HepG2 (cell line): ENCODE measurements at regions not wholly inside any gene's neighbourhood (a gene's known extent, or its start where the extent isn't known, plus 50 kb on each side); places are given as distances from the start of the nearest gene placed in this dataset.

Experiments used
- ATF7 ChIP-seq, 2 experiments: fragments of 450-650 bp in 1 of 2; sonication (generic) in 1 of 2; formaldehyde crosslinking in 1 of 2; IDR thresholded peaks; 2 replicates each; pipeline versions ENCODE4 v1.4.0 to v1.6.1; 2016 to 2020; ENCODE audit warnings: antibody characterized with exemption in 1 of 2, mild to moderate bottlenecking in 1 of 2, missing genetic modification reagents in 1 of 2
- ATRX ChIP-seq: sonication (generic); formaldehyde crosslinking; IDR thresholded peaks from 2 replicates; pipeline ENCODE4 v1.4.0; 2020; ENCODE audit warnings: missing genetic modification reagents, borderline replicate concordance
- CCAR2 ChIP-seq: fragments of 200-400 bp; formaldehyde crosslinking; optimal IDR thresholded peaks from 2 replicates; pipeline ENCODE3; 2018; ENCODE audit warnings: low read depth, mild to moderate bottlenecking, low read length, moderate library complexity
- FOXO1 ChIP-seq: sonication (generic); formaldehyde crosslinking; IDR thresholded peaks from 2 replicates; pipeline ENCODE4 v1.4.0; 2020; ENCODE audit warnings: missing genetic modification reagents
- HNRNPL ChIP-seq: fragments of 200-400 bp; formaldehyde crosslinking; IDR thresholded peaks from 2 replicates; pipeline ENCODE4 v1.6.1; 2017; ENCODE audit warnings: mild to moderate bottlenecking, low read depth, low read length
- IRF2 ChIP-seq: IDR thresholded peaks from 2 replicates; pipeline ENCODE4 v1.6.1; 2018; ENCODE audit warnings: missing genetic modification reagents, missing compliant biosample characterization
- KLF13 ChIP-seq: sonication (generic); formaldehyde crosslinking; IDR thresholded peaks from 2 replicates; pipeline ENCODE4 v1.4.0; 2020; ENCODE audit warnings: mild to moderate bottlenecking, missing genetic modification reagents
- PAXIP1 ChIP-seq: sonication (generic); formaldehyde crosslinking; conservative IDR thresholded peaks from 2 replicates; pipeline ENCODE4 v1.4.0; 2020; ENCODE audit warnings: mild to moderate bottlenecking, missing genetic modification reagents, moderate library complexity
- POLR2AphosphoS5 ChIP-seq: IDR thresholded peaks from 2 replicates; pipeline ENCODE4 v1.6.1; 2012; ENCODE audit warnings: low read depth, low read length
- POLR2G ChIP-seq: fragments of 200-400 bp; formaldehyde crosslinking; IDR thresholded peaks from 2 replicates; pipeline ENCODE4 v1.6.1; 2018; ENCODE audit warnings: mild to moderate bottlenecking, low read depth, low read length, moderate library complexity
- RNF2 ChIP-seq: fragments of 450-650 bp; conservative IDR thresholded peaks from 2 replicates; pipeline ENCODE4 v1.6.1; 2016; ENCODE audit warnings: low read depth
- SNRNP70 ChIP-seq: fragments of 200-400 bp; formaldehyde crosslinking; IDR thresholded peaks from 2 replicates; pipeline ENCODE4 v1.6.1; 2017; ENCODE audit warnings: mild to moderate bottlenecking, low read depth, low read length, moderate library complexity
- TCF7L2 ChIP-seq: IDR thresholded peaks from 2 replicates; pipeline ENCODE4 v1.6.1; 2011; ENCODE audit warnings: mild to moderate bottlenecking, low read depth, low read length, moderate library complexity
- ZFP90 ChIP-seq: sonication (generic); formaldehyde crosslinking; IDR thresholded peaks from 2 replicates; pipeline ENCODE4 v1.8.0; 2022; ENCODE audit warnings: missing genetic modification reagents, mild to moderate bottlenecking, inconsistent platforms, borderline replicate concordance
- ZNF138 ChIP-seq: sonication (generic); formaldehyde crosslinking; IDR thresholded peaks from 2 replicates; pipeline ENCODE4 v1.5.0; 2020; ENCODE audit warnings: mild to moderate bottlenecking, low read depth, missing genetic modification reagents
- ZNF501 ChIP-seq: sonication (generic); formaldehyde crosslinking; IDR thresholded peaks from 2 replicates; pipeline ENCODE4 v1.5.1; 2020; ENCODE audit warnings: mild to moderate bottlenecking, moderate library complexity, missing genetic modification reagents
- ZNF543 ChIP-seq: sonication (generic); formaldehyde crosslinking; IDR thresholded peaks from 2 replicates; pipeline ENCODE4 v1.4.0; 2020; ENCODE audit warnings: mild to moderate bottlenecking, missing genetic modification reagents
- ZNF740 ChIP-seq: sonication (generic); formaldehyde crosslinking; IDR thresholded peaks from 2 replicates; pipeline ENCODE4 v1.4.0; 2020; ENCODE audit warnings: missing genetic modification reagents
- ZNF777 ChIP-seq: sonication (generic); formaldehyde crosslinking; IDR thresholded peaks from 2 replicates; pipeline ENCODE4 v1.4.0; 2020; ENCODE audit warnings: missing genetic modification reagents
- ZNF790 ChIP-seq: sonication (generic); formaldehyde crosslinking; IDR thresholded peaks from 2 replicates; pipeline ENCODE4 v1.8.0; 2022; ENCODE audit warnings: missing genetic modification reagents, mild to moderate bottlenecking, borderline replicate concordance
- ZSCAN30 ChIP-seq: sonication (generic); formaldehyde crosslinking; IDR thresholded peaks from 2 replicates; pipeline ENCODE4 v1.5.0; 2020; ENCODE audit warnings: mild to moderate bottlenecking, missing genetic modification reagents
- ZSCAN31 ChIP-seq: sonication (generic); formaldehyde crosslinking; IDR thresholded peaks from 2 replicates; pipeline ENCODE4 v1.5.0; 2020; ENCODE audit warnings: low read depth, mild to moderate bottlenecking, missing genetic modification reagents
- TF ChIP-seq, protein P1 (sequence below): sonication (generic); formaldehyde crosslinking; IDR thresholded peaks from 2 replicates; pipeline ENCODE4 v1.8.1; 2023; ENCODE audit warnings: mild to moderate bottlenecking, inconsistent platforms, moderate library complexity, missing genetic modification reagents, borderline replicate concordance
- TF ChIP-seq, protein P2 (sequence below): sonication (generic); formaldehyde crosslinking; IDR thresholded peaks from 2 replicates; pipeline ENCODE4 v1.4.0; 2020; ENCODE audit warnings: missing genetic modification reagents, low read depth, mild to moderate bottlenecking, borderline replicate concordance
- TF ChIP-seq, protein P3 (sequence below): sonication (generic); formaldehyde crosslinking; IDR thresholded peaks from 2 replicates; pipeline ENCODE4 v1.5.0; 2020; ENCODE audit warnings: missing genetic modification reagents, mild to moderate bottlenecking, borderline replicate concordance

GRCh38 chr3:34012102-34012461, 213.7 kb downstream of the PDCD6IP start (continued):
- peak; percentile 99 for TF ChIP-seq PAXIP1 (CRISPR knock-in tag)
- no peak for TF ChIP-seq ZNF790 (CRISPR knock-in tag)
- TF ChIP-seq ZNF777 (CRISPR knock-in tag) = no peak
- TF ChIP-seq CCAR2 = no peak
- TF ChIP-seq, protein P1, sequence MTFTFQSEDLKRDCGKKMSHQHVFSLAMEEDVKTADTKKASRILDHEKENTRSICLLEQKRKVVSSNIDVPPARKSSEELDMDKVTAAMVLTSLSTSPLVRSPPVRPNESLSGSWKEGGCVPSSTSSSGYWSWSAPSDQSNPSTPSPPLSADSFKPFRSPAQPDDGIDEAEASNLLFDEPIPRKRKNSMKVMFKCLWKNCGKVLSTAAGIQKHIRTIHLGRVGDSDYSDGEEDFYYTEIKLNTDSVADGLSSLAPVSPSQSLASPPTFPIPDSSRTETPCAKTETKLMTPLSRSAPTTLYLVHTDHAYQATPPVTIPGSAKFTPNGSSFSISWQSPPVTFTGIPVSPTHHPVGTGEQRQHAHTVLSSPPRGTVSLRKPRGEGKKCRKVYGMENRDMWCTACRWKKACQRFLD (CRISPR knock-in tag) = no peak
- TF ChIP-seq POLR2G = peak; percentile 60
- TF ChIP-seq ZFP90 (CRISPR knock-in tag) = no peak
- no peak for TF ChIP-seq RNF2
- TF ChIP-seq IRF2 (CRISPR knock-in tag) = peak; percentile 85; the same call in 1 of the 2 replicates
- TF ChIP-seq ZNF740 (CRISPR knock-in tag) = no peak
- TF ChIP-seq ATF7 (IDR thresholded peaks at IDR 0.05) = peak; percentile 50; the same call in 1 of the 2 replicates
- TF ChIP-seq ATF7 (CRISPR knock-in tag; IDR thresholded peaks at IDR 0.05) = peak; percentile 66; the same call in 1 of the 2 replicates
- TF ChIP-seq ZNF501 = no peak
- no peak for TF ChIP-seq ZNF543 (CRISPR knock-in tag)
- no peak for TF ChIP-seq ZNF138 (CRISPR knock-in tag)
- no peak for TF ChIP-seq ZSCAN30 (CRISPR knock-in tag)
- peak; percentile 40; the same call in 1 of the 2 replicates for TF ChIP-seq POLR2AphosphoS5
- TF ChIP-seq SNRNP70 = no peak
- TF ChIP-seq FOXO1 (CRISPR knock-in tag) = peak; percentile 78
- TF ChIP-seq, protein P2, sequence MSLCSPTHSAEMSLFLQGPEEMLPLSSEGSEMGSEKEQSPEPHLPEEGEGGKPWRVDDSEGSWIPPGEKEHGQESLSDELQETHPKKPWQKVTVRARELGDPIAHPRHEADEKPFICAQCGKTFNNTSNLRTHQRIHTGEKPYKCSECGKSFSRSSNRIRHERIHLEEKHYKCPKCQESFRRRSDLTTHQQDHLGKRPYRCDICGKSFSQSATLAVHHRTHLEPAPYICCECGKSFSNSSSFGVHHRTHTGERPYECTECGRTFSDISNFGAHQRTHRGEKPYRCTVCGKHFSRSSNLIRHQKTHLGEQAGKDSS (CRISPR knock-in tag) = peak; percentile 70; the same call in 1 of the 2 replicates
- TF ChIP-seq TCF7L2 = no peak
- TF ChIP-seq, protein P3, sequence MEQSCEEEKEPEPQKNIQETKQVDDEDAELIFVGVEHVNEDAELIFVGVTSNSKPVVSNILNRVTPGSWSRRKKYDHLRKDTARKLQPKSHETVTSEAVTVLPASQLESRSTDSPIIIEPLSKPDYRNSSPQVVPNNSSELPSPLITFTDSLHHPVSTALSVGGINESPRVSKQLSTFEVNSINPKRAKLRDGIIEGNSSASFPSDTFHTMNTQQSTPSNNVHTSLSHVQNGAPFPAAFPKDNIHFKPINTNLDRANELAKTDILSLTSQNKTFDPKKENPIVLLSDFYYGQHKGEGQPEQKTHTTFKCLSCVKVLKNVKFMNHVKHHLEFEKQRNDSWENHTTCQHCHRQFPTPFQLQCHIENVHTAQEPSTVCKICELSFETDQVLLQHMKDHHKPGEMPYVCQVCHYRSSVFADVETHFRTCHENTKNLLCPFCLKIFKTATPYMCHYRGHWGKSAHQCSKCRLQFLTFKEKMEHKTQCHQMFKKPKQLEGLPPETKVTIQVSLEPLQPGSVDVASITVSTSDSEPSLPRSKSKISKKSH (CRISPR knock-in tag) = no peak
- TF ChIP-seq ZSCAN31 = no peak
- TF ChIP-seq KLF13 (CRISPR knock-in tag) = no peak
- no peak for TF ChIP-seq HNRNPL
- no peak for TF ChIP-seq ATRX (CRISPR knock-in tag)
